LoVo (cell line): ENCODE measurements at regions not wholly inside any gene's neighbourhood (a gene's known extent, or its start where the extent isn't known, plus 50 kb on each side); places are given as distances from the start of the nearest gene placed in this dataset.
"Not testable (repeated sequence)": the region's sequence is repeated elsewhere in the genome, so short reads cannot be mapped to it uniquely, and the experiment has no call there.

ENCODE experiments used
- DNase-seq: peaks from one replicate; pipeline ENCODE4 v3.0.0-alpha.2; 2016; ENCODE audit warnings: low spot score

- DNase-seq, result not testable (repeated sequence)
These were observed 62.8 kb downstream of the RPS24 start for GRCh38 chr10:78096486-78096885.

GRCh38 chr10:78102593-78102992 is 68.9 kb downstream of the RPS24 start:
- DNase-seq, result not testable (repeated sequence)

GRCh38 chr10:78109210-78109609 is 75.5 kb downstream of the RPS24 start:
- DNase-seq, result no peak

- DNase-seq, result no peak
These were observed 81.6 kb downstream of the RPS24 start for GRCh38 chr10:78115135-78115853.

- DNase-seq, result no peak
These were observed 82.7 kb downstream of the RPS24 start for GRCh38 chr10:78116361-78116760.

GRCh38 chr10:78118591-78118990 is 84.9 kb downstream of the RPS24 start:
- no peak for DNase-seq

- no peak for DNase-seq
These were observed 88.1 kb downstream of the RPS24 start for GRCh38 chr10:78121801-78122200.

GRCh38 chr10:78124167-78124566 is 90.5 kb downstream of the RPS24 start:
- no peak for DNase-seq

GRCh38 chr10:78129211-78129610 is 95.5 kb downstream of the RPS24 start:
- no peak for DNase-seq

GRCh38 chr10:78130966-78131710 is 97.5 kb downstream of the RPS24 start:
- no peak for DNase-seq

GRCh38 chr10:78134773-78135306 is 101.2 kb downstream of the RPS24 start:
- DNase-seq, result no peak

- no peak for DNase-seq
These were observed 103.5 kb downstream of the RPS24 start for GRCh38 chr10:78137147-78137546.

GRCh38 chr10:78139341-78139740 is 105.7 kb downstream of the RPS24 start:
- DNase-seq, result no peak

GRCh38 chr10:78140066-78140630 is 106.5 kb downstream of the RPS24 start:
- DNase-seq, result no peak

GRCh38 chr10:78143576-78143975 is 109.9 kb downstream of the RPS24 start:
- DNase-seq, result no peak

- no peak for DNase-seq
These were observed 112.5 kb downstream of the RPS24 start for GRCh38 chr10:78146200-78146599.

GRCh38 chr10:78147202-78147601 is 113.5 kb downstream of the RPS24 start:
- no peak for DNase-seq

GRCh38 chr10:78148216-78148960 is 114.7 kb downstream of the RPS24 start:
- no peak for DNase-seq

GRCh38 chr10:78148961-78149612 is 115.4 kb downstream of the RPS24 start:
- DNase-seq, result peak; percentile 22

GRCh38 chr10:78150756-78151155 is 117.1 kb downstream of the RPS24 start:
- DNase-seq, result no peak

- DNase-seq, result no peak
These were observed 122.1 kb downstream of the RPS24 start for GRCh38 chr10:78155722-78156121.

GRCh38 chr10:78160591-78160990 is 126.9 kb downstream of the RPS24 start:
- no peak for DNase-seq
